ENCODE measurements at regions not wholly inside any gene's neighbourhood (a gene's known extent, or its start where the extent isn't known, plus 50 kb on each side); places are given as distances from the start of the nearest gene placed in this dataset.
"Not testable (repeated sequence)": the region's sequence is repeated elsewhere in the genome, so short reads cannot be mapped to it uniquely, and the experiment has no call there.

DNA sequence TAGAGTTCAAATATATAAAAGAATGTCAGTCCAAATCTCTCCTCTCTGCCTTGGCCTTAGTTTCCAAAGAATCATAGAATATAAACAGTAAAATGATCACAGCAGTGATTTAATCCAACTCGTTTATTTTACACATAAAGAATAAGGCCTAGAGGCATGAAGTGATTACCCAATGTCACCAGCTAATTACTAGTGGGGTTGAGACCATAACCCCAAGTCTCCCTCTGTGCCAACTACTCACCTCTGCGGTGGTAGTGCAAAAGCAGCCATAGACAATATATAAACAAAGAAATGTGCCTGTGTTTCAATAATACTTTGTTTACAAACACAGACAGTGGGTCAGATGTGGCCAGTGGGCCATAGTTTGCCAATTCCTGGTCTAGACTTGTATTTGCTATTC is 96.6 kb upstream of the FAT3 start:
- ATAC-seq (no peak), DNase-seq (no peak)
- intact Hi-C loops (cut with DNase I, micrococcal nuclease), result no loop called here

DNA sequence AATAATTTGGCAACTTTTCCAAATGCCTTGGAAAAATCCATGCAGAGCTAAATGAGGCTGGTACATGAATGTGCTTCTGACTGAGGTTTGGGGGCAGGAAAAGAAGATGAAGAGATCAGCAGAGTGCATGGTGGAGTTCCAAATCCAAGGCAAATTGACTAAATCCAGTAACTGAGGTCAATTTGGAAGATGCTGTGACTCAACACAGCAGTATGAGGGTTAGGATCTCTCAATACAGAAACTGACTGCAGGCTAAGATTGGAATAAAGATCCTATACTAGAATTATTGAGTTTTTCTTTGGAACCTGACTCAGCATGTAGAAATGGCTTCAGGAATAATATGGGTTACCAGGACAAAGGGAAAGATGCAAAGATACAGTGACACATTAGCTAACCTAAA is 99.3 kb upstream of the FAT3 start:
- ATAC-seq (no peak), DNase-seq (no peak)
- intact Hi-C loops (cut with DNase I, micrococcal nuclease), result no loop called here

DNA sequence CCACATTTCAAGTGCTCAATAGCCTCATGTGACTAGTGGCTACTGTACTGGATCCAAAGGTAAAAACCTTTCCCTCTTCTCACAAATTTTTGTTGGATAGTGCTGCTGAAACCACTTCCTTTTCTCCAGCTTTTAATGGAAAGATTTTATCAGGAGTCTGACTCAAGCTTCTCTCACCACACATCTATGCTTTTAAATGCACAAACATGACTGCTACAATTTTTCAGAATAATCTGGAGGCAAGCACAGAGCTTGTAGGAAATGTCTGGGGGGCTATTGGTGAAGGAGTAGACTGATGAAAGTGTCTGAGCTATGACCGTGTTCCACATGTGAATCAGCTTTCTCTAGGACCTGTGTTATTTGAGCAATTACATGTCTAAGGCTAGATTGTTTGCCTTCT is 101.1 kb upstream of the FAT3 start:
- intact Hi-C loops (cut with DNase I, micrococcal nuclease), result no loop called here
- DNase-seq, result no peak
- no peak for ATAC-seq

DNA sequence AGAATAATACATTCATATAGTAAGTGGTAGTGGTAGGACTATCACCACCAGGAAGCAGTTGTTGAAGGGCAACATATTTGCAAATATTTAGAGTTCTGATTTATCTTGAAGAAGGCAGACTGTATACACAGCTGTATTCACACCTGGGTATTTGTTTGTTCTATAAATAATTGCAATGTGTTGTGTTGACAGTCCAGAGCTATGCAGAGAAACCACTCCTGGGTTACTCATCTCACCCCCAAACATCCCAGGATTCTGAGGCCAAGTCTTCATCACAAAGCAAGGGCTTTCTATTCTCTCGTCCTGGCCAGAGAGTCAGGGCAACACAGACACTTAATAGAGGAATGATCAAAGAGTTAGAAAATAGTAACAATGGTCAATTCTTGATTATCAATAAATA is 102.1 kb upstream of the FAT3 start:
- ATAC-seq (no peak), DNase-seq (no peak)
- intact Hi-C loops (cut with DNase I, micrococcal nuclease), result no loop called here

DNA sequence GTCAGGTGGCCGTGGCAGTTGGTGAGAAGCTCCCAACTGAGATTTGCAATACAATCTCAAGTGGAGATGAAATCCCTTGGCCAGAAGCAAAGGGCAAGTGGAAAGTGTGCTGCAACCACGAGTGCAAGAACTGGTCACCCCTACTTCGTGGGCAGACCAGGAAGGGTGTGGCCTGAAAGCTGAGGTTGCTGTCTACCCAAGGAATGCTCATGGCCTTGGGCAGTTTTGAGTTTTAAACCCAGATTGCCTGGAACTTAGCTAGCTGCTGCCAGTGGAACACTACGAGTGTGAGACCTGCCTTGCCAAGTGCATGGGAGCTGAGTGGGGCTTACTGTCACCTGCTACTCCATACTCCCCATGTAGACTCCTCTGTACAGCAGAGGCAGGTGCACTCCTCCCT is 113.3 kb upstream of the FAT3 start:
- ATAC-seq, result no peak
- intact Hi-C loops (cut with DNase I, micrococcal nuclease), result no loop called here
- no peak for DNase-seq

DNA sequence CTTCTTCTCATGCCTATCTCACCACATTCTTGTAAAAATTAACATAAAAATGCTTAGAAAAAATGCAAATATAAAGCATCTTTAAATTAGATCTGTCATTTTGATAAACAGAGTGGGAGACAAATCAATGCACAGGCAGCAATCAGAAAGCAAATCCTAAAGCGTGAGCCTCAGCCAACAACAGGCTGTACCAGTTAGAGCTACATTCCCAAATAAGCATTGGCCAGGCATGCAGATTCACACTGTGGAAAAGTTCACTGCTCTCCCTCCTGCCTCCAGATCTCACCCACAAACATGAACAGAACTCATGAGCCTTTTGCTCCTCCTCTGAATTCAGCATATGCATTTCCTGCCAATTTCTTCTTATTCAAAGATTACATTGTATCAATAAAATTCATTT is 115.2 kb upstream of the FAT3 start:
- no peak for ATAC-seq
- intact Hi-C loops (cut with DNase I, micrococcal nuclease), result no loop called here
- no peak for DNase-seq

DNA sequence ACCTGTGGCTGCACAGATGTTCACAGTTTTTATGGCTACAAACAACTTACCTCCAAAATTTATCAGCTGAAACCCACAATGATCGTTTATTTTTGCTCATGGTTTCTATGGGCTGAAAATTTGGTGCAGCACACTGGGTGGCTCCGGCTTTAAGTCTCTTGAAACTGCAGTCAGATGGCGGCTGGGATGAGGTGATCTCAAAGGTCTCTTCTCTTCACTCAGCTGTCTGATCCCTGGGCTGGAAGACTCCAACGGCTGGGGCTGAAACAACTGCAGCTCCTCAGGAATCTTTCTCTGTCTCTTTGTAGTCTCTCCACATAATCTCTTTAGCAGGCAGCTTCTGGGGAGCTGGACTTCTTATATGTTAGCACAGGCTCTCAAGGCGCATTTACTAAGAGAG is 117.3 kb upstream of the FAT3 start:
- no peak for DNase-seq
- intact Hi-C loops (cut with DNase I, micrococcal nuclease), result no loop called here
- no peak for ATAC-seq

DNA sequence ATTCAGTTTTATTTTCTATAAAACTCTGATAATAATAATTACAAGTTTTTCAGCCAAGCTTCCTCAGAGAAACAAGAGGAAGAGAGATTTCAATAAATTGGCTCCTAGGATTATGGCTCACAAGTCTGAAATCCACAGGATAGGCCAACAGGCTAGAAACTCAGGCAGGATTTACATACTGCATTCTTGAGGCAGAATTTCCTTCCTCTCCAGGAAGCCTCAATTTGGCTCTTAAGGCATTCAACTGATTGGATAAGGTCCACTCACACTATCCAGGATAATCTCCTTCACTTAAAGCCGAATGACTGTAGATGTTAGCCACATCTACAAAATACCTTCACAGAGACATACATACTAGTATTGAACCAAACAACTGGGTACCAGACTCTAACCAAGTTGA is 120.3 kb upstream of the FAT3 start:
- ATAC-seq (no peak), DNase-seq (no peak)
- intact Hi-C loops (cut with DNase I, micrococcal nuclease), result no loop called here

DNA sequence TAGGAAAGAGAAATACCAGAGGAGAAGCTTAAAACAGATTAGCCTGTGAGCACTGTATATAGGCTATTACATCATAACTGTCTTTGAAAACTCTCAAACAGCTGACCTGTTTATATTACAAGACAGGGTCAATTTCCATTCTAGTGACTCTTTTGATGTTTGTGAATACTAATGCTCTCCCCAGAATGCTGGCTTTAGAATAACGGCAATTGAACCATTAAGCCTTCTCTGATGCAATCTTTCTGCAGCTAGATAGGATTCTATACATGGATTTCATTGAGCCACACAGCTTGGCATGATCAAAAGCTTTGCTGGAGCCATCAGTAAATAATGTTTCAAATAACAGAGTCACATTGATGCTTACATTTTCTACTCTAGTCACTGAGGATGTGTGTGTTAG is 122.7 kb upstream of the FAT3 start:
- ATAC-seq, result no peak
- DNase-seq, result no peak
- intact Hi-C loops (cut with DNase I, micrococcal nuclease), result no loop called here

DNA sequence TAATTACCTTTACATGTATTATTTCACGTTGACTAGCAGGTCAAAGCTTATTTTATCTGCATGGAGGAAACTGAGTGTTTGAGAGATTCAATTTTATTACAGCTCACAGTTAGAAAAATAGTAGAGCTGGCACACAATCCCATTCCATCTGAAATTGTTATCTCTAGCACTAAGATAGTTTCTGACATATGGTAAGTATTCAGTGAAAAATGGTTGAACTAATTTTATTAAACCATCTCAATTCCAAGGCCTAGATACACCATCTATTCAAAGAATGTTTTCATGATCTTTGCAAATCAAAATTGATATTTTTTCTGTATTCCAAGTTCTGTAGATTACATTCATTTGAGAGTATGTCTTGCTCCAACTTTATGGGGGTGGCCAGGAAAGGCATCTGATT is 125.4 kb upstream of the FAT3 start:
- no peak for DNase-seq
- intact Hi-C loops (cut with DNase I, micrococcal nuclease), result no loop called here
- no peak for ATAC-seq

DNA sequence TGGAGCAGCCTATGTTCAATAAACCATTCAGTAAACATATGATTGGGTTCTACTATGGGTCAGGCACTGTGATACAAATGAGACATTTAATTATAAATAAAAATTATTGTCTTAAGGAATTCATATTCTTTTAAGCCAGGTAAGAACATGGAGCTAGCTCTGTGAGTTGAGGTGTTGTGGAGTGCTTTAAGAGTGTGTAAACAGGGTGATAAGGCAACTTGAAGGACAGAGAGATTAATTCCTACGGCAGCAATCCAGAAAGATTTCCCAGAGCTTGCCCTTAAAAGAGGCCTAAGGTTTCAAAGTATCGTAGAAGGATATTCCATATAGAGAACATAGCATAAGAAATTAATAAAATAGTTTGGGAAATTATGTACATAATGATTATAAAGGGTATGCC is 126.4 kb upstream of the FAT3 start:
- DNase-seq, result no peak
- no peak for ATAC-seq
- intact Hi-C loops (cut with DNase I, micrococcal nuclease), result no loop called here

DNA sequence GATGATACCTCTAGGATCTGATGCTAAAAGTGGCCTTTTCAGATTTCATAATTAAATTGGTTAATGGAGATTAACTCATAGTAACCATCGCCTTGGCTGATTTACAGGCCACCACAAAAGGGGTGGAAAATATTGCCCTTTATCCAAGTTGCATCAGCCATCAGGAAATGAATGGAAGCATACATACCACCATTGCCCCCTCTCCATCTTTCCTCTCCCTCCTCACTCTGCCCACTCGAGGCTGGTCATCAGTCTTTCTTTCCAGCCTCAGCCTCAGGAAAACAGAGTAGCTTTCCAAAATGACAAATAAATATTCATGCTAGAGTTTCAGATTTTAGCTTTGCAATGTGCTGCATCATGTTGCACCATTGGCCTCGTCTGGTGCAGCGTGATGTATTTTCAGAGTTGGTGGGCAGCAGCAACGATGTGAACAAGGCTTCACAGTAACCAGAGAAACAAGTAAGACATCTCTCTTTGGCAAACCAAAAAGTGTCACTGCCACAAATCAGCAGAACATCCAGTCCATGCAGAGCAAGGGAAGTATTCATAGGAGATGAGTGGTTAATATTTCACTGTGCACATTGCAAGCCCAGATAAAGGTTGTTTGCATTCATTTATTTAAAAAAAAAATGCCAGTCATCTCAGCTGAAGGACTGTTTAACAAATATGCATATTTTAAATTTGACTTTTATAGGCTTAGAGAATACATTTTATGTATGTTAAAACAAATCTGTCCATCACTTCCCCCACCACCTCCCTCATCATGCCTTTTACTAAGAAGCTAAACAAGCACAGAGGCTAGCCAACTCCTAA is 136.7 kb upstream of the FAT3 start:
- intact Hi-C loops (cut with DNase I, micrococcal nuclease), result no loop called here
- ATAC-seq (no peak), DNase-seq (no peak)

DNA sequence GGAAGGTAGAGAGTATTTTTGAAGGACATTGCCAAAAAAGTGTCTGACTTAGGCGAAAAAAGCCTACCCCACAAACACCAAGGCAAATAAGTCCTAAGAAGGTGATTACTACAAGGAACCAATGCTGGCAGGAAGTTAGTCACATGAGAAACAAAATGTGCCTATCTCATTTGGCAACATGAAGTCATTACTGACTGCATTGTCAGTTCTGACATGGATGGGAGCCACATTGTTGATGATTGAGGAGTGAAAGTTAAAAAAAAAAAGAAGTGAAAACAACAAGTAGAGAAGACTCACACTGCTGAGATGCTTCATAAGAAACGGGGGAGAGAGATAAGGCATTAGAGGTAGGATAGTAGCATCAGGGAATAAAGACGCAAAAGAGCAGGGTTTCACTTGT is 141.5 kb upstream of the FAT3 start:
- DNase-seq (no peak), ATAC-seq (no peak)
- intact Hi-C loops (cut with DNase I, micrococcal nuclease), result no loop called here

DNA sequence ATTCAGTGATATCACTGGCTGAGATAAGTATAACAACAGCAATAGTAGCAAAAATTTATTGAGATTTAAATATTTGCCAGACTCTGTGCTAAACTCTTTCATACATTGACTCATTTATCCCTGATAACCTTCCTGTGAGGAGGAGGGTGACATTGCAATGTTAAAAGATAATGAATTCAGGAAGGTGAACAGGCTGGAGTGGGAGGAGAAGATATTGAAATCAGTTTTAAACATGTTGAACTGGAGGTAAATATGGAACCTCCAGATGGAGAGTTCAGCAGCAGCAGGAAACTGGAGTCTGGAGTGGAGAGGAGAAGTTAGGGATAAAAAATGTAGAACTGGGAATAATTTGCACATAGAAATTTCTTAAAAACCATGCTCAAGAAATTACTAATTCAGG is 142.0 kb upstream of the FAT3 start:
- DNase-seq, result no peak
- intact Hi-C loops (cut with DNase I, micrococcal nuclease), result no loop called here
- ATAC-seq, result no peak

DNA sequence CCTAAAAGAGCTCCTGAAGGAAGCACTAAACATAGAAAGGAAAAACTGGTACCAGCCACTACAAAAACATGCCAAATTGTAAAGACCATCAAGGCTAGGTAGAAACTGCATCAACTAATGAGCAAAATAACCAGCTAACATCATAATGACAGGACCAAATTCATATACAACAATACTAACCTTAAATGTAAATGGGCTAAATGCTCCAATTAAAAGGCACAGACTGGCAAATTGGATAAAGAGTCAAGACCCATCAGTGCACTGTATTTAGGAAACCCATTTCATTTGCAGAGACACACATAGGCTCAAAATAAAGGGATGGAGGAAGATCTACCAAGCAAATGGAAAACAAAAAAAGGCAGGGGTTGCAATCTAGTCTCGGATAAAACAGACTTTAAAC is 150.1 kb upstream of the FAT3 start:
- ATAC-seq; intact Hi-C loops (cut with DNase I, micrococcal nuclease); DNase-seq: not testable (repeated sequence)

DNA sequence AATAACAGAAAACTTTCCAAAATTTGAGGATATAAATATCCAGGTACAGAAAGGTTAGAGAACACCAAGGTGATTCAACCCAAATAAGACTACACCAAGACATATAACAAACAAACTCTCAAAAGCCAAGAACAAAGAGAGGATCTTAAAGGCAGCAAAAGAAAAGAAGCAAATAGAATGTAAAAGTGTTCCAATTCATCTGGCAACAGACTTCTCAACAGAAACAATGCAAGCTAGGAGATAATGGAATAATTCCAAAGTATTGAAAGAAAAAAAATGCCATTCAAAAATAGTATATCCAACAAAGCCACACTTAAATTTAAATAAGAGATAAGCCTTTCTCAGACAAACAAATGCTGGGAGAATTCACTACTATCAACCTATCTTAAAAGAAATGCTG is 153.0 kb upstream of the FAT3 start:
- ATAC-seq, result no peak
- intact Hi-C loops (cut with DNase I, micrococcal nuclease), result no loop called here
- no peak for DNase-seq

DNA sequence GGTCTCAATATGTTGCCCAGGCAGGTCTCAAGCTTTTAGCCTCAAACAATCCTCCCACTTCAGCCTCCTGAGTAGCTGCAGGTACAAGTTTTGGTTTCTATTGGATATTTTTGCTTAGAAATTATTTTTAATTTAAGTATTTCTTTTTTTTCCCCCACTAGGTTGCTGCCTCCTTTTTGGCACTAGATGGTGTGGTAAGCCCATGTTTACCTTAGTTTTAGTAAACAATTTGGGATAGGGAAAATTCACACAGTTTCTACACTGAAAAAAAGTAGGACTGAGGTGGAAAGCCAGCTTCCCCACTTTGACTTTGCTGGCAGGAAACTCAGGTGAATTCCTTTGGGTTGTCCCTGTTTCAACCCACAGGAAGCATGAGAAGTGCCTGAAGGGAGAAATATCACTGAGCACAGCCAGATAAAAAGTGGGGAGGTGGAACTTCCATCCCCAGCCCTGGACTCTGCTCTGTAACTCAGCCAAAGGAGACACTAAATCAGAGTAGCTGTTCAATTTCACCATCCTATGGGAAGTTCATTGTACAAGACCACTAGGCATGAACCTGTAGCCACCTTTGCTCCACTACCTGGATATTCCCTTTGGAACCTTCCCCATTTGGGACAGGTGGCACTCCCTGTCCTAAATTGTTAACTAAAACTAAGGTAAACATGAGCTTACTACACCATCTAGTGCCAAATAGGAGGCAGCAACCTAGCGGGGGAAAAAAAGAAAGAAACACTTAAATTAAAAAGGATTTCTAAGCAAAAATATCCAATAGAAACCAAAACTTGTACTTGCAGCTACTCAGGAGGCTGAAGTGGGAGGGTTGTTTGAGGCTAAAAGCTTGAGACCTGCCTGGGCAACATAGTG is 154.4 kb upstream of the FAT3 start:
- no peak for ATAC-seq

DNA sequence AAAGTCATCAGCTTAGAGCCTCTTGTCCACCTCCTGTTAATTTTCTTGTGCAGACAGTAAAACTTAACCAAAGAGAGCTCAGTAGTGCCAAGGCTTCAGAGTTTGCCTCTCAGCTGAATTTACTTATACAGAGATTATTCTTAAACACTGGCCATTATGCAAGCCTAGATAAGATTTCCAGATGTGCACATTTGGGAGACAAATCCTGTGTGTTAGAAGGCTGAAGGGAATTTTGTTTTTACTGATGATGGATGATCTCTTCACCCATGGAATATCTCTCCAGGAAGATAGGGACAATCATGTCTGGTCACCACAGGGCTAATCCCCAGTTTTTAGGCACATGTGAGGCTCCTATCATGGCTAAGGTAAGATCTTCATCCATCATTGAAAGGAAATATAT is 157.6 kb upstream of the FAT3 start:
- no peak for ATAC-seq
- no peak for DNase-seq
- intact Hi-C loops (cut with DNase I, micrococcal nuclease), result no loop called here

More for the DNA sequence above, 154.4 kb upstream of the FAT3 start:
- intact Hi-C loops (cut with DNase I, micrococcal nuclease), result no loop called here
- DNase-seq, result no peak

DNA sequence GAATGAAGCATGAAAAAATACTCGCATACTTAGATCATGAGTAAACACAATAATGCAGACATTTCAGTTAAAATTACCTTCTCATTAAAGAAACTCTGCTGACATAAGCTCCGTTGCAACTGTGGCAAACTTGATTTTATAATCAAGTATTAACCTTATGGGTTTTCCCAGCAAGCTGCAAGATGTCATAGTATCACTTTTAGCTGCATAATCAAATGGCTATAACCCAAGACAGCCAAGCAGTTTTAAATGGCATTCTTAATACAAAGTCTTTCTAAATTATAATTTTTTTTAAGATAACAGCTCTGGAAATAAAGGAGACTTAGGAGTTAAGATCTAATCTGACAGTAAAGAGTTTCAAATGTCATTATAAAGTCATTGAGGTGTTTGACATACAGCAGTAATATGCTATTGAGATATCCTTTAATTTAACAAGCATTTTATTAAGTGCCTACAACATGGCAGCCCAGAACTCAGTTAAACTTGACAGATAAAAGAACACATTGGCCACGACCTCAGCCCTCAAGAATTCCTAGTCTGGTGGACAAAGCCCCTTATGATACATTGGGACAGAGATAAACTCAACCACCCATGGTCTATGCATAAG is 163.1 kb upstream of the FAT3 start:
- intact Hi-C loops (cut with DNase I, micrococcal nuclease), result no loop called here
- ATAC-seq (no peak), DNase-seq (no peak)

DNA sequence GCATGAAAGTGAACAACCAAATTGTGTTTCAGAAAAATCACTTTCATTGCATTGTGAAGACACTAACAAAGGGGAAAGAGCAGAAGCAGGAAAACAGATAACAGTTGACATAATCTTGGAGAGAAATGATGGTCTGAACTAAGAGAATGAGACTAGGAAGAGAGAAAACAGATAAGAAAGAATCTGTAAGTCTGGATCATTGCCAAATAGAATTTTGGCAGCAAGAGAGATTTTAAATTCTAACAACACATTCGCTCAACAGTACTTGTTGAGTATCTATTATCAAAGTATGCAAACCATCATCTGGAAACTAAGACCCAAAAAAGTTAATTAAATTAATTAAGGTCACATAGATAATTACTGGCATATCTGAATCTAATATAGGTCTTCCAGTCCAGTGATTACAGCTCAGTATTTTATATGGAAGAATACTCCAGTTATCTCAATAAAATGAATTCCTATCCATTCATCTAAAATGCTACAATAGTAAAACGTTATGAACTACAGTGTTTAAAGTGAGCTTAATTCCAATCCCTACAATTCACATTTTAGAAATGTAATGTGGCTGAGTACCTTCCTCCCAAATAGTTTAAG is 166.7 kb upstream of the FAT3 start:
- intact Hi-C loops (cut with DNase I, micrococcal nuclease), result no loop called here
- ATAC-seq, result no peak
- DNase-seq, result no peak
